ENCODE measurements at regions not wholly inside any gene's neighbourhood (a gene's known extent, or its start where the extent isn't known, plus 50 kb on each side); places are given as distances from the start of the nearest gene placed in this dataset.
"Not testable (repeated sequence)": the region's sequence is repeated elsewhere in the genome, so short reads cannot be mapped to it uniquely, and the experiment has no call there.

DNA sequence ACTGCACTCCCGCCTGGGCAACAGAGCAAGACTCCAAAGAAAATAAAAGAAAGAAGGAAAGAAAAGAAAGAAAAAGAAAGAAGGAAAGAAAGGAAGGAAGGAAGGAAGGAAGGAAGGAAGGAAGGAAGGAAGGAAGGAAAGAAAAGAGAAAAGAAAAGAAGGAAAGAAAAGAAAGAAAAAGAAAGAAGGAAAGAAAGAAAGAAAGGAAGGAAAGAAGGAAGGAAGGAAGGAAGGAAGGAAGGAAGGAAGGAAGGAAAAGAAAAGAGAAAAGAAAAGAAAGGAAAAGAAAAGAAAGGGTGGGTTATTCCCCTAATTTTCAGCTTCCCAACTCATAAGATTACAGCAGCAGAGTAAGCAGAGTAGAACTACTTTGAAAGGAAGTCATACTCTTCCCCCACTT is 64.4 kb downstream of the TMEM200C start:
- DNase-seq: not testable (repeated sequence)

DNA sequence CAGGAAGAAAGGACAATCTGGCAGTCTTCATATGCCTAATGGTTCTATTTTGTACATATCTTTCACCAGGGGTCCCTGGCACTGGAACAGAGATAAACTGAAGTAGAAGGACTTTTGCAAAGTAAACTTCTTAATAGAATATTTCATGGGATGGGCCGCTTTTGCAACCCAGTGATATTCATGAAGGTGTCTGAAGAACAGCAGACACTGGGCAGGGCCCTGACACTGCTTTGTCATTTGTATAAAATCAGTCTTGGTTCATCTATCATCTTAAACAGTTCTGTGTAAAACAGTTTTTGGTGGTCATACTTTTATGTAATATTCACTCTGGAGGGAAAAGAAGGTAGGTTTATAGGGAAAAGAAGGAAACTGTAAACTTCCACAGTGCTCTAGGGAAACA is 66.4 kb downstream of the TMEM200C start:
- no peak for DNase-seq

DNA sequence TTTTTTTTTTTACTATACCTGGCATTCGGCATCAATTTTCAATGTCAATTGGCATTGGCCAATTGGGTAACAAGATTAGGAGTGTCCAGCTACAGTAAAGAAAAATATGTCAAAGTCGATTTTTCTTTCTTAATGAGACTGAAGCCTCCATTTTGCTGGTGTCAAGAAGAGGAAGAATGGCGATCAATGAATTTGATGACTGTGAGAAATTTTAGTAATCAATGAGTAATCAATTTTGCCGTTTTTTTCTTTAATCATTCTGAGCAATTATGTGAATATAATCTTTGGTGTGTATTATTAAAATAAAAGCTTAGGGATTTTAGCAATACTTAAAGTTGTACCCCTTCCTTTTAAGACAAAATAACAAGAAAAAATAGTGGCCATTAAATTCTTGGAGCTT is 69.7 kb downstream of the TMEM200C start:
- DNase-seq: no peak

DNA sequence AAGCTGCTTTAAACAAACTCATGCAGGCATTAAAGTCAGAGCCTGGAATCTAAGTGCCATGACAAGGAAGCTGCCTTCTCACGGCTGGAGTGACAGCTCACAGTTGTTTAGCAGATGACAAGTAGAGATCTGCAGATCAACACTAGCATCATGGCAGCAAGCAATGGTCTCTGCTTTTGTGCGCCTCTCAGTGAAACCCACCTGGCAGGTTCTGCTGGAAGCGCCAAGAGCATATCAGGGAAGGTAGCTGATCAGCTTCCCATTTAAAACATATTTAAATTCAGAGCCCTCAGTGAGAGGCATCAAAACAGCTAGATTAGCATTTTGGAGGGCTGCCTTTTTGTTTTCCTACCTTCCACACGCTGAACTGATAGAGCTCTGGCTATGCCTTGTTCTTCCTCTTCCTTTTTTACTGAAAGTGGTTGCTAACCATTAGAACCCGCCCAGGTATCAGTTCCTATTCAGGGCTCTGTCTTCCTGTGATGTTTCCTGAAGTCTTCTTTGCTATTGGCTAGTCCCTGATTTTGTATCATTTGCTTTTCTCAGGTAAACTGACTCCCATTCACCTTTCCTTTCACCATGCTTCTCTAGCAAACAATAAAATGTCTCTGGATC is 70.8 kb downstream of the TMEM200C start:
- no peak for DNase-seq

DNA sequence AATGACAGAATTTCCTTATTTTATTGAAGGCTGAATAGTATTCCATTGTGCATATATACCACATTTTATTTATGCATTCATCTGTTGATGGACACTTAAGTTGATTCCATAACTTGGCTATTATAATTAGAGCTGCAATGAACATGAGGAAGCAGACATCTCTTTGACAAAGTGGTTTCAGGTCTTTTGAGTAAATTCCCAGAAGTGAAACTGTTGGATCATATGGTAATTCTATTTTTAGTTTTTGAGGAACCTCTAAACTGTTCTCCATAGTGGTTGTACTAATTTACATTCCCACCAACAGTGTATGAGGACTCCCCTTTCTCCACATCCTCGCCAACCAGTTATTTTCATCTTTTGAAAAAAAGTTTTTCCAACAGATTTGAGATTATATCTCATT is 77.5 kb downstream of the TMEM200C start:
- no peak for DNase-seq

DNA sequence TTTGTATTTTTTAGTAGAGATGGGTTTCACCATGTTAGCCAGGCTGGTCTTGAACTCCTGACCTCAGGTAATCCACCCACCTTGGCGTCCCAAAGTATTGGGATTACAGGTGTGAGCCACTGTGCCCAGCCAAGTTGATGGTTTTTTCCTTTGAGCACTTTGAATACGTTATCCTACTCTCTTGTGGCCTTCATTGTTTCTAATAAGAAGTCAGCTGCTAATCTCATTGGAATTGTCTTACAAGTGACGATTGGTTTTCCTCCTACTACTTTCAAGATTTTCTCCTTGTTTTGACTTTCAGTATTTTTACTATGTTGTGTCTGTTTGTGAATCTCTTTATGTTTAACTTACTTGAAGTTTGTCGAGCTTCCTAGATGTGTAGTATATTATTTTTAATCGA is 88.5 kb downstream of the TMEM200C start:
- DNase-seq: no peak

DNA sequence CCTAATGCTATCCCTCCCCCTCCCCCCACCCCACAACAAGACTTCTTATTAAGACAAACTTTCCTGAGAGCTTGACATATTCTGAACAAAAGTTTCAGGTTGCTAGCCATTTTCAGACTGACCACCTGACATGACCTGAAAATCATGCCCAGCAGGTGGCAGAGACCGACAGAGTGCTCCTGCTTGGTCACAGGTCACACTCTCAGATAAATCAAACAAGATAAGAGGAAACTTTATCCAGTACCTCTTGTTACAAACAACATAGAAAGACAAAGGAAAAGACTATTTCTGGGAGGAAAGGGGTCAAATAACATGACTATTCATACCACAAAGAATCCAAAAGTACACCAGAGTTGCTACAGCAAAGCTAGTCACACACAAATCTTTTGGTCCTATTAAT is 107.4 kb downstream of the TMEM200C start:
- no peak for DNase-seq

DNA sequence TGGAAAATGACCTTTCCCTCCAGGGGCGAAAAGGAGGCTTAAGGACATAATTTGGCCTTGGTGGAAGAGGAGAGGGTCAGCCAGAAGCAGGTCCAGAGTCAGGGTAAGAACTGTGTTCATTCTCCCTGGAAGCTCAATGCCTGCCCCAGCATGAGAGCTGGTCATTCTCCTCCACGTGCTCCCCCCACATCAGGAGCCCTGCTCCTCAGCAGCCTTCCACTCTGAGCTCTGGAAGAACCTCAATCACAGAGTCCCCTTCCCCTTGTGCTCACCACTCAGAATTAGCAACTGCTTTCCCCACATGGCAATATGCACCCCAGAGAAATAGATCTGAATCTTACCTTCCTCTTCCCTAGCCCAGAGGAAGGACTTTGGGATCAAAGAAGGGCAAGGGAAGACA is 115.4 kb downstream of the TMEM200C start:
- DNase-seq: no peak

DNA sequence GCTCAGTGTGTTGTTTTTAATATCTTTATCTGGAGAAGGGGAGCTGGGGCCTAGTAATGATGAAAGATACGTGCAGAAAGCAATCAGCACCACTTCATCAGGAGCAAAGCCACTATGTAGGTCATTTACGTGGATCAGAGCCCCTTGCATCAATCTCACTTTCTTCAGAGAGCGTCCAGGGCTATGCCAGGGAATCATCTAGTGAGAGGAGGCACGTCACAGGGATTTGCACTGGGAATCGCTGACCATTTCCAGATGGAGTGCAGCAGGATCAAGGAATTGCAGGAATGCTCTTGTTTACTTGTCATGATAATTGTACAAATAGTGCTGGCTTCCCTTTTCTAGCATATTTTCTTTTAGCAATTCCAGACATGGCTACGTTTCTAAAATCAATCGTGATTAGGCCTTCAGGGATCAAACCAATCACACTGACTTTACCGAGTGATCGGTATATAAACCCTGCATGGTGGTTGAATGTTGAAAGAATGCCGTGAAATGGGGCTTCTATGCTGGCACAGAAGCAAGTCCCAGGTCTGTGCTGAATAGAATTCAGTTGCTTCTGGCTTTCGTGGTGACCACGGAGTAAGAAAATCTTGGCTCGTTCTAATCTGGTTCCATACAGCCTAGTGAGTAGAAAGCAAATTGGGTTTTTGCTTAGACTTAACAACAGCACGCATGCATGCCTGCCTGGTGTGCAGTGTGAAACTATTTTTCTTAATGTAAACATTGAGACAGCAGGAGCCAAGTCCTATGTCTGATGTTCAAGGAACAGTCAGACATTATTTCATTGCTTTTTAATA is 122.8 kb downstream of the TMEM200C start:
- no peak for DNase-seq

DNA sequence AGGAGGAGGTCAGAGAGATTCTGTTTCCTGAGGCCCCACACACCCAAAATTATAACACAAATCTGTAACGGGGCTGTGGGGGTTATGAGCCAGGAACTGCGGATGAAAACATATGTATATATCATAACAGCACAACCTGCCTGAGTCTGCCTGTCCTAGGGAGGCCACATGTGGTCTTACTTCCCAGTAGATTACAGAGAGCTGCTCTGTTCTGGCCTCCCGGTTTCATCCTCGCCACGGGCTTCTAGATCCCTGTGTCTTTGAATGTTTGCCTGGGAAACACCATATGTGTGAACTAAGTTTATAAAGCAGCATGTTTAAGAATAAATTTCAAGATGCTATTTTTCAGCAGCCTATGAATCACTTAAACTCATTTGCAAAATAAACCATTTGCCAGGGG is 124.0 kb downstream of the TMEM200C start:
- no peak for DNase-seq

DNA sequence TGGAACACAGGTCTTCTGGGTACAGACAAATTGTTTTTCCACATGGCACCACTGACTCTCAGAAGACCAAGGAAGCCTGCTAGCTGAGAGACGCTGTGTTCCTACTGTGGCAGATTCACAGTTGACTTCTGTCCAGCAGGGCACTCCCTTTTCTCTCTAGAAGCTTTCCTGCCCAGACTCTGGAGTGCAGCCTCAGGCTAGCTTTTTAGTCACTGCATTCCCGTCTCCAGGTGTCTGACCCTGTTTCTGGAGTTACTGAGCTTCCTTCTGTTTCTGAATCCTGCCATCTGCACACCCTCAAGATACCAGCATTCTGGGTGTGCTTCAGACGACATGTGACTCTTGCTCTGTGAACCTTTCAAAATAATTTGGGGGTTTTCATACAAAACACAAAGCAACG is 125.1 kb downstream of the TMEM200C start:
- DNase-seq: no peak

DNA sequence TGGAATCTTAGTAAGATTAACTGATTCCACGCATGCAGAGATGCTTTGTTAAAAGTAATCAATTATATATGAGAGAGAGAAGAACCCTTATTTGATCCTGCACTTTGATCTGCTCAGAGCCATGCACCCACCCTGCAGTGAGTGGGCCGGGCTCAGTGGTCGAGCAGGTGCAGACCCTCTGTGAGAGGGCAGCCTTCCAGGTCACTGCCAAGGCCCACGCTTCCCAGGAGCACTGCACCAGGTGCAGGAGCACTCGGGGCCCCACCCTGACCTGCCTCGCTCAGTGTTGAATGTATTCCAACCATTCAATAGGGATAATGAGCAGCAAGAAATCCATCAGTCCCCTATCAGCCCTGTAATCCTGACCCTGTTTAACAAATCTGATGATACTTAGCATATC is 126.9 kb downstream of the TMEM200C start:
- DNase-seq: no peak

DNA sequence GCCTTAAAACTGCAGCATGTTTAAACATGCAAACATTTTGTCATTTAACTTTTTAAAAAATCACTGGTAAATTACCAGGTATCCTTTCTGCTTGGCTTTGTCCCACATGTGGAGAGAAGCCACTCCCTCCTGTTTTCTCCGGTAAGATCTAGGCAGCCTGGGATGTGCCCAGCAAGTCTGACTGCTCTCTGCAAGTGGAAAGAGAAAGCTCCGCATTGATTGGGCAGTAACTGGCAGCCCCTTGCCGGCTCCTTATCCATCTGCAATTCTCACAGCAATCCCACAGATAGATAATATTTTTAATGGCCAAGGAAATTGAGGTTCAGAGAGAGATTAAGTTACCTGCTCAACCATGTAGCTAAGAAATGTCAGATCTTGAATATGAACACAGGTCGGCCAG is 136.1 kb downstream of the TMEM200C start:
- DNase-seq: no peak

DNA sequence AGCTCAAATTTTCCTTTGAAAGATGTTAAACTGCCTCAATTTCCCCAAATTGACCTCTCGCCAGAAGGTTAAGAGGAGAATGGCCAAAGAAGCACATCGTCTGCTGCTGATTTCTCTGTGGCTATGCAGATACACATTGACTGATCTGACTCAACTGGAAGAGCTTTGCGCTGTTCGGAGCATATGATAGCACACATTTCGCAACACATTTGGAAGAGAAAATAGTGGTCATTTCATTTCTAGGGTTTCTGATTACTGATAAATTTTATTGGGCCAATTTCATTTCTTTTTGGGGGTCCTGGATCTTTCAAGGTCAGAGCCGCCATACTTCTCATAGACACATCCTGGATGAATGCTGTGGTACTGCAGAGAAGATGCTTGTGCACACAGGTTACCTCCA is 138.5 kb downstream of the TMEM200C start:
- no peak for DNase-seq

DNA sequence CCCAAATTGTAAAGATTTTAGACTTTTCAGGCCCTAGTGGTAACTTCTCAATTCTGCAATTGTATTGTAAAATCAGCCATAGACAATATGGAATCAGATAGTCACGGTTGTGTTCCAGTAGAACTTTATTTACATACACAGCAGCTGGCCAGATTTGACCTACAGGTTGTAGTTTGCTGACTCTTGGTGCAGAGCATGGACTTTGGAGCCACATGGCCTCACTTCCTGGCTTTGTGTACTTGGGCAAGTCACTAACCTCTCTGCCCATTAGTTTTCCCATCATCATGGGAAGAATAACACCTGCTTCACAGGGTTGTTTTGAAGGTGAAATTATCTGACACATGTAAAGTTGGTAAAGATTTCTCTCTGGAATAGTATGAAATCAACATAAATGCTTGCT is 147.6 kb downstream of the TMEM200C start:
- DNase-seq: no peak

DNA sequence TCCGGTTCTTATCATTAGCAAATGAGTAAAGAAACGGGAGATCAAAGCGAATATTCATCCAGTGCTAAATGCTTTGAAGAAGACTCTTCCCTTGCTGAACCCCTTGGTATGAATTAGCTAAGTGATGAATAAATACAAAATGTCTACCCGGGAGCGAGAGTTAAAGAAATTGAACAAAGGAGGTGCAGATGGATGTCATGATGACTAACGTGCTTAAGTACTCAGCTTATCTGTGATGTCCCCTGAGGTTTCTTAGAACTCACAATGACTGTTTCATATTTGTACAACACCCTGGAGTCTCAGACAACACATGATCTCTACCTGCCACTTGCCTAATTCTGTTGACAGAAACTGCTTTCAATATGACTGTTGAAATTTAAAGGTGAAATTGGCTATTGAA is 148.5 kb downstream of the TMEM200C start:
- DNase-seq: no peak

DNA sequence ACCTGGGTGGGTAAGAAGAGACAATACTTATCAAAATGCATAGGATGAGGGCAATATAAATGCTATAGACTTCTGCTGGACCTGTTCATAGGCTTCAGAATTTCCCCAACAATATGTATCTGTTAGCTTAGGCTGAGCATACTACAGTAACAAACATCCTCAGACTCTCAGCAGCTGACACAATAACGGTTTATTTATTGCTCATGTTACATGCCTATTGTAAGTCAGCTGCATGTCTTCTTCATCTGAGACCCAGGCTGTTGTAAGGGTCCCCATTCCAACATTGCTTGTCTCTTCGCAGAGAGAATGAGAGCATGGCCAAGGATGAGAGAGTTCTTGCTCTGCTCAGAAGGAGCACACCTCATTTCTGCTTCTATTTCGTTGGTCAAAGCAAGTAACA is 150.7 kb downstream of the TMEM200C start:
- no peak for DNase-seq

DNA sequence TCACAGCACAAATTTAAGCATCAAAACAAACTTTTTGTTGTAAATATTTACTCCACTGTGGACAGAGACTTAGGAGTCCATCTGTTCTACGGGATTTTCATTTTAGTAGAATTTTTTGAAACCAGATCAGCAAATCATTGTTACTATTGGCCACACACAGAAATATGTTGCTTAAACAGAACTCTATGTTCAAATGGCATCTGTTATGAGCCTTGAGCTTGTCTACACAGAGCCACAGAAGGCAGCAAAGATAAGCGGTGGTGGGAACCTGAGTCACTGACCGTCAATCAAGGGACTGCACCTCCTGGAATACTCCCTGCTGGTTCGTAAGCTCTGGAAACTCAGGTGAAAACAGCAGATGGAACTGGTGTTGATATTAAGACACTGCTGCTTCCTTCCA is 156.8 kb downstream of the TMEM200C start:
- no peak for DNase-seq

DNA sequence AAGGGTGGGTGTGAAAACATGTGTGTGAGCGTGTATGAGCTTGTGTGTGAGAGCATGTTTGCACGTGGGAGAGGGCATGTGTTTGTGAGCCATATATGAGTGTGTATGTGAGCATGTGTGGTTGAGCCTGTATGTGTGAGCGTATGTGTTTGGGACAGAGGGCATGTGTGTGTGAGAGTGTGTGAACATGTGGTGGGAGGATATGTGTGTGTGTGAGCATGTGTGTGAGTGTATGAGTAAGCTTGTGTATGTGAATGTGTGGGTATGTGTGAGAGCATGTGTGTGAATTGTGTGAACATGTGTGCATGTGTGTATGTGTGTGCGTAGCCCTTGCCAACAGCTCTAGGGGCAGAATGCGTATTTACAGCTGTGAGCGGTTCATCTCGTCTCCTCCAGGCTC is 163.0 kb downstream of the TMEM200C start:
- no peak for DNase-seq

DNA sequence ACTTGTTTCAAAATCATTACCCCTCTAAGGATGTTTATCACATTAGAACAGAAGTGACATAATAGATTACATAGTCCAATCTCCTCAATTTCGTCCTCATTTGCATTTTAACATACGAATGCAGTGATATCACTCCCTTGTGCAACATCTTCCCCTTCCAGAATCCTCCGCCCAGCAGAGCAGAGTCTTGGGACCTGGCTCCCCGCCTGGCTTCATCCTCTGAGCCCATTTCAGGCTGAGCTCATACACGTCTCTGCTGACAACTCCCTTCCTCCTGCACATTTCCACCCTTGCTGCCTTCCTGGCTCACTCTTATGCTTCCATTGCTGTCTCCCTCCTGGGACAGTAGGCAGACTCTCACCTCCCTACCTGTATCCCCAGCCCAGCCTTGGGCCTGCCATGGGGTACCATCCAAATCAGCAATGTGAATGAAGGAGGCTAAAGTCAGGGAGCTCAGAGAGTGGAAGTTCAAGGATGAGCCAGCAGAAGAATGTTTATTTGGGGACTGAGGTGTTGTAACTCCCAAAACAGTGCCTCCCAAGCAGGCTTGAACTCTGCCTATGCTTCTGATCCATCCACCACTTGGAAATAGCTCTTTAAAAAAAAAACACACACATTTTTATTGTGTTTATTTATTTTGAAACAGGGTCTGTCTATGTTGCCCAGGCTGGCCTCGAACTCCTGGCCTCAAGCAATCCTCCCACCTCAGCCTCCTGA is 165.2 kb downstream of the TMEM200C start:
- DNase-seq: peak; percentile 55

DNA sequence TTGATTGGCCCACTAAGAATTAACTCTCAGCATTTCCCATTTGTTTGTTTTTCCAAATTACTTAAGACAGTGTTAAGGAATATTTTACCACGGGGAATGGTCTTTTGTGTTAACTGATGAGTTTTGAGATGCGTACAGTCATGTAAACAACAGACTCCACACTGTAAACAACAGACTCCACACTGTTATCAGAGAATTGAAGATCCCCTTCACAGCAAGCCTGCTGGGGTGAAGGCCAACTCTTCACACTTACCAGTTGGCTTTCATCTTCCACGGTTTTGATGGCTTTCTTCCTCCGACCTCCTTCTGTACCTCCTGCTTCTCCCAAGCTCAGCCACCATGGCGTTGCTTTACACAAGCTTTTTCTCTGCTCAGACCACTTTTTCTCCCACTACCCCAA is 166.8 kb downstream of the TMEM200C start:
- no peak for DNase-seq

DNA sequence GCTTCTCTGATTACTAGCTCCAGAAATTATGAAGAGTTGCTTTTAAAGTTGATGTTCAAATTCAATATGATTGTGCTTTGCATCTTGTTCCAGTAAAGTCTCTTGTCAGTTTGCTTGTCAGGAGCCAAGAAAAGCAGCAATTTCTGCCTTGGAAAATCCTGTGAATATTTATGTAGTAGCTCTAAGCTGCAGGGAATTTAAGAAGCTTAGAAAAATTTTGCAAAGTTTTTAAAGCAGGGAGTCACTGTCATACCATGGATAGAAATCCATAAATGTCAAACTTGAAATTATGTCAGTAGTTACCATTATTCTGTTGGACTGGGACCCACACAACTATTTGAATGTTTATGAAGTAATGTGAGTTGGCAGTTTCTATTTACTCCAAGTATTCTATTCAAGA is 169.3 kb downstream of the TMEM200C start:
- DNase-seq: peak; percentile 19

DNA sequence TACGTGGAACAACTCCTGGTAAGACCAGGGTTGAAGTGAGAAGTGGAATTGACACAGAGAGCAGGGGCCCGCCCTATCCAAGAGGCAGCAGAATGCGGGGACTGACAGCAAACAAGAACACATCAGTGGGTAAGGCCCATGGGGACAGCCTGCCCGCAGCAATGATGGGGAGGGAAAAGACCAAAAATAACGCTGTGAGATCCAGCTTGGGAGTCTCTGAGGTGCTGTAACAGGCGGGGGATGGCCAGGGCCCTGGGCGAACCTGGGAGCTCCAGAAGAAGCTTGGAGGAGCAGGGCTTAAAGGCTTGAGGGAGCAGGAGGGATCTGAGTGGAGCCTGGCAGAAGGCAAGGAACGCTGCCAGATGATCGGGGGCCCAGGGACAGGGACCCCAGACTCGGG is 173.4 kb downstream of the TMEM200C start:
- no peak for DNase-seq

Data from muscle of arm (tissue), 1 donor.